CD4-positive, alpha-beta T cell treated with Interferon gamma for 1 hour (primary cell): ENCODE measurements at regions not wholly inside any gene's neighbourhood (a gene's known extent, or its start where the extent isn't known, plus 50 kb on each side); places are given as distances from the start of the nearest gene placed in this dataset.
"Not testable (repeated sequence)": the region's sequence is repeated elsewhere in the genome, so short reads cannot be mapped to it uniquely, and the experiment has no call there.

Experiments used
- DNase-seq: peaks from one replicate; pipeline ENCODE4 v3.0.0-alpha.2; 2020

DNA sequence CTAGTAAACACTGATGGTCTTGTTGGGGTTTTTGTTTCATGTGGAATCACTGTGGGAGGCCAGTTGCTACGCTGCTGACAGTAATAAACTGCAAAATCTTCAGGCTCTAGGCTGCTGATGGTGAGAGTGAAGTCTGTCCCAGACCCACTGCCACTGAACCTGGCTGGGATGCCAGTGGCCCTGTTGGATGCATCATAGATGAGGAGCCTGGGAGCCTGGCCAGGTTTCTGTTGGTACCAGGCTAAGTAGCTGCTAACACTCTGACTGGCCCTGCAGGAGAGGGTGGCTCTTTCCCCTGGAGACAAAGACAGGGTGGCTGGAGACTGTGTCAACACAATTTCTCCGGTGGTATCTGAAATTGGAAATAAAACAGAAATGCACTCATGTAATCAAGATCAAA is 335.6 kb downstream of the RPIA start:
- DNase-seq = not testable (repeated sequence)

DNA sequence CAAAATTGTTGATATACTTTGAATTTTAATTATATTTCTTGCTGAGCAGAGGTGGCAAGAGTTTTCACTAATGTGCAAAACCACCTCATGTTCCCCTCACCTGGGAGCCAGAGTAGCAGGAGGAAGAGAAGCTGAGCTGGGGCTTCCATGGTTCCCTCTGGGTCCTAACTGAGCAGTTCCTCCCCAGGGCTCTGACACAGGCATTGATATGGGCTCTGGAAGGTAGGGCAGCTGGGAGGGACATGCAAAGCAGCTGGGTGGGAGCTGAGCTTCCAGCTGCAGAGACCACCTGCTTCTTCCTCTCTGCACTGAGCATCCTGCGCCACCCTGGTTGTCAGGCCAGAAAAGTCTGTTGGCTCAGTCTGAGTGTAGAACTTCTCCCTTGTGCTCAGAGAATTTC is 336.1 kb downstream of the RPIA start:
- DNase-seq = not testable (repeated sequence)

DNA sequence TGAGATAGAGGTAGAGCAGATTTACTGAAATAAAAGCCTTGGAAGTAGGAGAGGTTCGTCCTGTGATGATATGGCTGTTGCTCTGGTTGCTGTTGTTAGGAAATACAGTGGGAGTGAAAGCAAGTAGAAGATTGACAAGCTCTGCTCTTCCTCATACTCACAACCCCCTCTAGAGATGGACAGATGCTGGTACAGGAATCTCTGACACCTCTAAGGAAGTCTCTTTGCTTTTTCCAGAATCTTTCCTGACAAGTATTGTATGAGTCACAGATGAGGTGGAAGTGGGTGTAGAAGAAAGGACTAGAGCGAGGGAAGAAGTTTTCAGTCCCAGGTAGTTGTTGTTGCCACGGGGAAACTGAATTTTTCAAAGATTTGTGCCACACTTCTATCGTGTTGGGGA is 337.8 kb downstream of the RPIA start:
- not testable (repeated sequence) for DNase-seq

DNA sequence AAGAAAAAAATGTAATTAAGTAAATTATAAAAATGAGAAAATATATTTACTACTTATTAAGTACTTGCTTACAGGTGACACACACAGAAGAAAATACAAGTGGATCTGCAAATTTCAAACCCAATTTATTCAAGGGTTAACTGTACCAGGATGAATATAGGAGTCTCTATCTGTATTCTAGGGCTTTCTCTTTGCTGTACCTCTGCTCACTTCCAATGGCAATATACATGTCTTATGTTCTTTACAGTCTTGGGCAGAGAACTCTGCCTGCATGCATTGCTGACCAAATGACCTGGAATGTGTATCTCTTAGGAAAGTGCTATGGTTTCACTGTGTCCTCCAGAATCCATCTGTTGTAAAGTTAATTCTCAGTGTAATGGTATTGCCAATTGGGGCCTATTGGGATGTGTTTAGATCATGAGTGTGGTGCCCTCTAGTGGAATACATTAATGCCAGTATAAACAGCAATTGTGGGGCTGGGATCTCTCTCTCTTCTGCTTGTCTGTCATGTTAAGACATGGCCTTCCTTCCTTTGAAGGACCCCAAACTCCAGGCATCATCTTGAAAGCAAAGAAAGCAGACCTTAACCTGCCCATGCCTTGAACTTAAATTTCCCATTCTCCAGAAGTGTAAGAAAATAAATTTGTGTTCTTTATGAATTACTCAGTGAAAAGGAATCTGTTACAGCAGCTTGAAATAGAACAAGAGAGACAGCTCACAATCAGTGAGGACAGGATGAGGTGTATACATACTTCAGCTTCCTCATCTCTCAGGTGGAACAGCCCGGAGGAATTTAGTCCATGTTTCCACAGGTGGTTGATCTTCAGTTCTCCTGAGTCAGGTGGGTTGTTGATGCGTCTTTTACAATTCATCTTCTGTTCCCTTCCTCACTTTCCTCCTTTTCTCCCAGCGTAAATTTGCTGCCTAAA is 356.9 kb downstream of the RPIA start:
- DNase-seq = not testable (repeated sequence)

DNA sequence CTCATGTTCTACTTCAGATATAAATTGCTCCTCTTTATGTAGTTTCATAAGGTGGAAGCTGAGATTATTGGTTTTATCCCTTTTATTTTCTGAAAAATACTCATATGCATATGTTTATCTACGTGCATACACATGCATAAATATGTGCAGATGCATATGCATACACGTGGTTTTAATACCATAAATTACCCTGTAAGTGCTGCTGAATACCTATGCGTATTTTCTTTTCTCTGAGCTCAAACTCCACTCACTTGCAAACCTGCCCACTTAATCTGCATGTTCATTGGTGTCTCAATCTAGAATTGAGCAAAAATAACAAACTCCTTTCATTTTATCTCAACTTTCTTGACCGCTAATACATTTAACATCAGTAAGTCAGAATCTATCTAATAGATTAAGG is 367.1 kb downstream of the RPIA start:
- DNase-seq = not testable (repeated sequence)

DNA sequence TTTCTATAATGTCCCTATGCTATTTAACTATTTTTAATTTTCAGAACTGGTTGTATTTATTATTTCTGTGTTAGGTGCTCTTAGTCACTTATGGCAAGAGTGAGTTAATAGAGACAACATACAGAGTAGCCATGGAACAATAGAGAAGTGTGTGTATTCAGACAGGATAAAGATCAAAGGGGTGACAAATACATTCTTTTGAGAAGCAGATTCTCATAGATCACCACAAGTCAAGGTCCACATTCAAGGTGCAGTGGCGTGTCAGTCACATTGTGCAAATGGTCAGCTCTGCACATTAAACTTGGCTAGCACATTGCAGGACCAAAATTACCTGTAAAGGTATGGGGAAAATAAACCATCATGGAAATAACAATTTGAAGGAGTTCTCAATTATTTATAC is 369.7 kb downstream of the RPIA start:
- not testable (repeated sequence) for DNase-seq

DNA sequence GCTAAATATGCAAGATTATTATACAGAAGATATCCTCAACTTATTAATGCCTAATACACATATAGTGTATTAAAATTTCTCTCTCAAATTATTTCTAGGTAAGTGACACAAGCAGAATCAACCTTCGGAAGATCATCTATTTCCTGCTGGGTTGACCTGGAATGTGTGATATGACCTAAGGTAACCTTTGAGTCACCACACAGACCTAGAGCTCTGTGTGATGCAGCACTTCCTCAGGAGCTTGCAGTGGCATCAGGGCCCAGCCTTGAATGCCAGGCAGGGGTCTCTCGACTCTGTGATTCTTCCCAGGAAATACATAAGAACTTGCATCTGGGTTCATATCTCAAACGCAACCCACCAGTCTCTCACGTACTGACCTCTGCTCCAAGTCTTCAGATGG is 385.3 kb downstream of the RPIA start:
- DNase-seq = not testable (repeated sequence)

DNA sequence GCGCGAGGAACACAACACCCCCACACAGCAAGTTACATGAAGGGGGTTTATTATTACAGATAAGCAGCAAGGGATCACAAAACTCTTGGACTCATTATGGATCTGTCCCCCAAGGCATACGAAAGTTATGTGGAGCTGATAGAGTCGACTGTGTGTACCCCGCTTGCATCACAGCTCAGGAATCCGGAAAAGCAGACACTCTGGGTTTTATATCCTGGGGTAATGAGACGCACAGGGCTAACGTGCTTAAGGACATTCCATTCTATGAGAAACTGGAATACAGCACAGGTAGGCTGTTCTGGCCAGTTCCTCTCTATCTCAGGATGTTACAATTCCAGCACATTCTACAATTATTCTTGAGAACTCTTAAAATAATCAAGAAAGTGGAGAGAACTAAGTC is 401.4 kb downstream of the RPIA start:
- DNase-seq = not testable (repeated sequence)

DNA sequence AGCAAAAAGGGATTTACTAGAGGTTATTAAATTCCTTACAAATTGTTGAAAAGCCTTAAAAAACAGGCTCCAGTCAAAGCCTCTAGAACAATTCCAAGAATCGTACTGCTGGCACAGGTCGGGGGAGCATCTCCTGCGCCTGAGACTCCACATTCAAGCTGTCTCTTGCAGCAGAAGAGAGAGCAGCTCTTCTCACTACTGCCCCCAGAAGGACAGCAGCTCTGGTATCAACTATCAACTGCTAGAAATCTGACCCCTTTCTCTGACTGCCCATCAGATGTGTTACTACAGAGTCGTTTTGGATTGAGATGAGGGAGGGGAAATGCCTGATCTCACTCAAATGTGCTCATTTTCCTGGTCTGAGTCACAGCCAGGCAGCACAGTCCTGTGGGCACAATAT is 403.6 kb downstream of the RPIA start:
- not testable (repeated sequence) for DNase-seq

DNA sequence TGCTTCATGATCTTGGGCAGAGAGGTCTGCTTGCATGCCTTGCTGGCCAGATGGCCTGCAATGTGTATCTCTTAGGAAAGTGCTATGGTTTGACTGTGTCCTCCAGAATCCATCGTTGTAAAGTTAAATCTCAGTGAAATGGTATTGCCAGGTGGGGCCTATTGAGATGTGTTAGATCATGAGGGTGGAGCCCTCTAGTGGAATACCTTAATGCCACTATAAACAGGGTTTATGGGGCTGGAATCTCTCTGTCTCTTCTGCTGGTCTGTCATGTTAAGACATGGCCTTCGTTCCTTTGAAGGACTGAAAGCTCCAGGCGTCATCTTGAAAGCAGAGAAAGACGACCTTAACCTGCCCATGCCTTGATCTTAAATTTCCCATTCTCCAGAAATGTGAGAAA is 411.1 kb downstream of the RPIA start:
- DNase-seq = not testable (repeated sequence)

DNA sequence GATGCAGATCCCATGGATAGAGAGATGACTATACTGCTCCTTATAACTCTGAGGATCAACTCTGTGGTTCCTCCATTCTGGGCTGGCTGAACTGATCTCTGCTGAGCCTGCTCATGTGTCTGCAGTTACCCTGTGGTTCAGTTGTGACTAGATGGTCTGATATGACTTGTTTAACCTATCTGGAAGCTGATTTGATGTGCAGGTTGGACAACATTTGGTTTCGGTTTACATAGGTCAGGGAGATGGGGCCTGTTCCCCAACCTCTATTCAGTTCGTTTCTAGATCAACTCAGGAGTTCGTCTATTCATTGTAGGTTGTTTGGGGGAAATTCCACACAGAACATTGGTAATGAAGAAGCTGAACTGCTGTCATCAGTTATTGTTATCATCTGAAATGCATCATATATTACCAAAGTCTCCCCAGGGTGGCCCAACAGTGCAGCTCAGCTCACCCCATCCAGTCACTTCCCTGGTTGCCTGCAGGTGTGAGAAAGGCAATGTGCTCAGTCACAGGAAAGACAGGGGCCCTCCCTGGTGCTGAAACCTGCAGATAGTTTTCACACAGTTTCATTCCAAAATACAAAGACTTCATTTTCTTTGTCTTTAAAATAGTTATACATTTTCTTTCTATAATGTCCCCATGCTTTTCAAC is 415.0 kb downstream of the RPIA start:
- DNase-seq = not testable (repeated sequence)

DNA sequence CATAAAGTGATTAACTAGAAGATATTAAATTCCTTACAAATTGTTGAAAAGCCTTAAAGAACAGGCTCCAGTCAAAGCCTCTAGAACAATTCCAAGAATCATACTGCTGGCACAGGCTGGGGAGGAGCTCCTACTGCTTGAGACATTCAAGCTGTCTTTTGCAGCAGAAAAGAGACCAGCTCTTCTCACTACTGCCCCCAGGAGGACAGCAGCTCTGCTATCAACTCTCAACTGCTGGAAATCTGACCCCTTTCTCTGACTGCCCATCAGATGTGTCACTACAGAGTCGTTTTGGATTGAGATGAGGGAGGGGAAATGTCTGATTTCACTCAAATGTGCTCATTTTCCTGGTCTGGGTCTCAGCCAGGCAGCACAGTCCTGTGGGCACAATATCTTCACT is 421.0 kb downstream of the RPIA start:
- not testable (repeated sequence) for DNase-seq

DNA sequence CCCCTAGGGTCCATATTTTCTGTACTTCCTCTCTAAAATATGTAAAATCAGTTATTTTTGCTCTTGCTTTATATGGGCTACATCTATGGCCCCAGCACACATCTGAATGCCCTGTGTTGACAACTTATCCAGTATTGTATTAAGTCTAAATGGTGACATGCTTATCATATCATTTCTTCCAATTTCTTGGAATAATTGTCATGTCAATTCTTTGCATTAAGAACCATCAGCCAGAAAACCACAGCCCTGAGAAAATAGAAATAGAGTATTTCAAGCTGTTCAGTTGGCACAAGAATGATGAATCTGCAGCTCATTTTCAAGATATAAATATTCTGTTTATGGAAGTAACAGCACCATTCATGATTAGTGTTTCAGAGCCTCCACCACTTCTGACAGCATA is 421.8 kb downstream of the RPIA start:
- DNase-seq = not testable (repeated sequence)

DNA sequence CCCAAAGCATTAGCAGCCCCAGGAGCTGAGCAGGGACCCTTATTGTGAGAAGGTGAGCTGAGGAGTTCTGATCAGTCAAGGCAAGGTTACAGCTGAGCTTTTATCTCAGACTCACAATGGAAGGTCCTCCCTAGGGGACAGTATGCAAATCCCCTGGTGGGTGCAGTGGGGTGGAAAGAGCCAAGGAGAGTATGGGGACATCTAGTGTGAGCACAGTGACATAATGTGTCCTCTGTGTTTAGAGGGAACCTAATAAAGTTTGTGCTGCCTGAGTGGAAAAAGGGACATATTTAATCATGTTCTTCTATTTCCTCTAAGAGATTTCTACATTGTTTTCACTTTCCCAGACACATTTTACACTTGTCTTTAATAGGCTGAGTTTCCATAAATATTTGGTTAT is 438.0 kb downstream of the RPIA start:
- not testable (repeated sequence) for DNase-seq

DNA sequence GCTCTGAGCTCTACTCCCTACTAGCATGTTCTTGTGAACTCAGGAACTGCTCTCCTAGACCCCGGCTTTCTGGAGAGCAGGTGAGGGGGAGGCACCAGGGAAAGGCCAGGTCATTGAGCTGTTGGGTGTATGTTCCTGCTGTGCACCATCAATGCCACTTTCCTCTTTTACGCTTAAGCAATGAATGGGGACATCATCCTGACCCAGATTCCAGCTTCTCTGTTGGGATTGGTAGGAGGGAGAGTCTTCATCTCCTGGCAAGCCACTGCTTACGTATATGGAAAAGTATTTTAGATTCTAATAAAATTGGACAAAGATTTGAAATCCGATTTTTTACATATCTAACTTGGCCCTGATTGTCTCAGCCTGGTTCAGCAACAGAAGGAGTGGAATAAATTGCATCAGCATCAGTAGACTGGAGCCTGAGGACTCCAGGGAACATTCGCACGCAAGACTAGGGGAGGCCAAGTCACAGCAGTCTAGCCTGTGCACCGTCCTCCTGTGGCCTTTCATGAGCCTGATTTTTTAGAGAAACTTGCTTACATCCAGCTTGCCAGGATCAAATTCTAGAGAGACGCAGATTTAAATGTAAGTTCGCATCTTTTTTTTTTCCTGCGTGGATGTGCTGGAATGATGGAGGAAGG is 439.3 kb downstream of the RPIA start:
- not testable (repeated sequence) for DNase-seq

DNA sequence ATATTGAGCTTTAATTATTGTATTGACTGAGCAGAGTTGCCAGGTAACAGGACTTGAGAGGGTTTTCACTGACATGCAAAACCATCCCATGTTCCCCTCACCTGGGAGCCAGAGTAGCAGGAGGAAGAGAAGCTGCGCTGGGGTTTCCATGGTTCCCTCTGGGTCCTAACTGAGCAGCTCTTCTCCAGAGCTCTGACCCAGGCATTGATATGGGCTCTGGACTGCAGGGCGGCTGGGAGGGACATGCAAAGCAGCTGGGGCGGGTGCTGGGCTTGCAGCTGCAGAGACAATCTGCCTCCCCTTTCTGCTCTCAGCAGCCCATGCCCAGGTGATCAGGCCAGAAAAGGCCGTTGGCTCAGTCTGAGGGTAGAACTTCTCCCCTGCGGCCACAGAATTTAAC is 451.5 kb downstream of the RPIA start:
- DNase-seq = peak; percentile 23

DNA sequence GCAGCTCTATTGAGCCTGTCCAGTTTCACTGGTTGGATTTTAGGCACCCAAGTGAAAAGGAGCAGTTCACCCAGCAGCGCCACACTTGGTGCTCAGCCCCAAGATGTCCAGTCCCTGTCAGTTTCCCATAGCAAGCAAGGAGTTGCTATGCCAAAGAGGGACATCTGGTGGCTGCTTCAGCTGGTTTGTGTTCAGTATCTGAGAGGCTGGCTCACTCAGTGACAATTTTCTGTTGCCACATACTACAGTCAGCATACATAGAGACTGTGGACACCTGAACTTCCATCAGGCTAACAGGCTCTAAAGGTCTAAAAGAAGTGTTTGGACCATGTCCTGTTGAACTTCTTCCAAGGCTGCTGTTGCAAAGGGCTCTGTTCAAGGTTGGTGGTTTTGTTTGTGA is 453.9 kb downstream of the RPIA start:
- not testable (repeated sequence) for DNase-seq

DNA sequence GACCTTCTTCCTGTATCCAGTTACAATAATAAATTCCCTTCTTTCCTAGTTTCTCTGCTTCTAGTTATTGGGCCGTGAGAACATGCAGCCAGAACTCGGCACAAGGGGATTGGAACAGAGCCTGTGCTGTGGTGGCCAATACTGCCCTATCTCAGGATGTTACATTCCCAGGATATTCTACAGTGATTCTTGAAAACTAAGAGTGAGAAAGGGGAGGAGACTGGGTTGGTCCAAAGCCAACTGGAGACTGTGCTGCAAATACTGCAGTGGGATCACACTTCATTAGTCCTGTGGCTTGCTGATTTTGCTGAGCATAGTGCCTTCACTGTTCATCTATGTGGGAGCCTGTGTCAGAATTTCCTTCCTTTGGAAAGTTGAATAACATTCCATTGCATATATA is 456.8 kb downstream of the RPIA start:
- not testable (repeated sequence) for DNase-seq

DNA sequence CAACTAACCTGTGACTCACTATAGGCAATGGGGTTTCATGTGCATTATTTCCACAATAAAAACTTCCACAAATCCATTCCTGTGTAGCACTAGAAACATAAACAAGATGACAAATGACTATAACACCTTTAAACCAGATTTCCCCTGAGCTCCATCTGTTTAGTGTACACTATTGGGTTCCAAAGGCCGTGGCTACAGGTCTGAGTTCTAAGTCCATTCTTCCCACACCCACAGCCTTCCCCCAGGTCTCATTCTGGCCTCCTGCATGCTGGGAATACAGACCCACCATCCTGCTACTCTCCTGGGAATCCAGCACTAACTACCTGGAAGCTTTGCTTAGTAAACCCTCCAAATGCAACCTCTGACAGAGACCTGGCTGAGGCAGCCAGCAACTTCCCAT is 460.2 kb downstream of the RPIA start:
- not testable (repeated sequence) for DNase-seq

DNA sequence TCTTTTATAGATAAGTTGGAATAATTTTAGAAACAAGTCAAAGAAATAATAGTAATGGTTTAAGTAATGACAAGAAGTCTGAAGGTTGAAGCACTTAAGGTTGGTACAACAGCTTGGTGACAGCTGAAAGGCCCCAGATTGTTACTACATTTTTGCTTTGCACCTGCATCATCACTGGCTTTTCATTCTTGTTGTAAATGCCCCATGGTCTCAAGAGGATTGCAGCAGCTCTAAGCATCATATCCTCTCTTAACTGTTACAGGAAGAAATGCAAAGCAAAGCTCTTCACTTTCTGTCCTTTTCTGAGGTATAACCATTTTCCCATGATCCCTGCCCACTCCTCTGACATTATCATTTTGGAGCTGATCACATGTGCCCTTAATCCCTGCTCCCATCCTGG is 461.0 kb downstream of the RPIA start:
- DNase-seq = not testable (repeated sequence)

DNA sequence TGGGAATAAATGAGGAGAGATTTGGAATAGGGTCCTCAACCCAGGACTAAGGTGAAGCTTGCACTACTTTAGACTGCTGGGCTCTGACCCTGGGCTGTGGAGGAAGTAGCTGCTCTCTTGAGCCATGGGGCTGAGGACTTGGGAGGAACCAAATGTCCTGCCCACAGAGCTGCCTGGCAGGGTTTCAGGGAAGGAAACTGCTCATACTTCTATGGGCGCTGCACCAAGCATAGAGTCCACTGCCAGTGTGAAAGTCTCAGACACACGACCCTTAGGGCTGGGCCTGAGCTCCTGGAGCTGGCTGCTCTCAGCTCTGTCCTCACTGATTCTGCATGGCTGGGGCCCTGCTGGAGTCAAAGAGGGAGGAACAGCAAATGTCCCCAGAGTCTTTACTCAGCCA is 461.7 kb downstream of the RPIA start:
- peak; percentile 4 for DNase-seq

DNA sequence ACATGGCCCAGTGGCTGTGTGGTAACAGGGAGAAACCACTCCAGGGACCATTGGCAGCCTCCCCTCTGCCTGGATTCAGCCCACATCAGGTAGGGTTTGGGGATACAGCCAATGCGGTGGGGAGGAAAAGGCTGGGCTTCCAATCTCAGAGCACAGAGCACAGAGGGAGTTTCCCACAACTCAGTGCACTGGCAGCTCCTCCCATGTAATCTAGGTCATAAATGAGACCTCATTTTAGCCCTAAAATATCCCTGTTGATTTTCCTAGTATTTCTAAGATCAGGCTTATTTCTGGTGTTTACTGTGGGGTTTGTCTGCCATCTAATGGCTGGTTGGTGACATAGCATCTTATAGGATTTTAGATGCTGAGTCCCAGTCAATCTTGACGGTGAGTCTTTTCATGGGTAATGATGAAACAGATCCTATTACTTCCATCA is 462.8 kb downstream of the RPIA start:
- DNase-seq = not testable (repeated sequence)

DNA sequence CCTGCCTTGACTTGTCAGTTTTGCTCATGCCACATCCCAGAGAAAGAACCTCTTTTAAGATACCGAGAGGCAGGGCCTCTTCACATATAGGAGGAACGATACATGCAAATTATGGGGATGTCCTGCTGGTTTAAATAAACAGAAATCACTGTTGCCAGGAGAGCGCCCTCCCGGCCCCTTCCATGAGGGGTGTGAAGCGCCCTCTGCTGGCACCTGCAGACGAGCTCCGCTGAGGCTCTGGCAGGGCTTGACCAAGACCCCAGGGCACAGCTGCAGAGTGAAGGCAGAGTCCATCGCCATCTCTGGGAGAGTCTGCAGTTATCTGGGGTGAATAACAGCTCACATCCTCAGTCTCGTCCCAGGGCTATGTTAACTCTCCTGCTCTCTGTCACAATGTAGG is 468.8 kb downstream of the RPIA start:
- DNase-seq = not testable (repeated sequence)

DNA sequence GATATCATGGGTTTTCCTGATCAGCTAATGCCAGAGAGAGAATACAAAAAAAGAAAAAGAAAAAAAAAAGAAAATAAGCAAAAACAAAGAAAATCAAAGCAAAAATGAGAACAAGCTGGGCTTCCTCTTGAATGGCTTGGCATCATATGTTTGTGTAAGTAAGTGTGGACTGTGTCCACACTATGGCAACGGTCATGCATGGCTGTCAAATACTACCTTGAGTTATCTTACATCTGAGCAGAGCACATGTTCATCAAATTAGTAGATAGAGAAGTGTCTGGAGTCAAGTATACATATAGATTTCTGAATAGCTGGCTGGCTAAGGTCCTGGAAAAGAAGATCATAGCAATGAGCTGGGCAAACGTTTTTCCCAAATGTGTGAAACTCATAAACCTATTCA is 470.2 kb downstream of the RPIA start:
- DNase-seq = not testable (repeated sequence)
